ENCODE measurements at regions not wholly inside any gene's neighbourhood (a gene's known extent, or its start where the extent isn't known, plus 50 kb on each side); places are given as distances from the start of the nearest gene placed in this dataset.
"Not testable (repeated sequence)": the region's sequence is repeated elsewhere in the genome, so short reads cannot be mapped to it uniquely, and the experiment has no call there.

- TF ChIP-seq POLR2A, CTCF (IDR thresholded peaks at IDR 0.05): not testable (repeated sequence)
Observed at GRCh38 chr2:238776761-238777046, 71.2 kb upstream of the TWIST2 start.

Measured in uterus (tissue), 2 donors.